OCI-LY7 (cell line): ENCODE measurements at regions not wholly inside any gene's neighbourhood (a gene's known extent, or its start where the extent isn't known, plus 50 kb on each side); places are given as distances from the start of the nearest gene placed in this dataset.

Source experiments
- BruUV-seq: library from RNA; stranded (reverse); fragments of 400-500 nt; replicated peaks from 2 replicates; lab custom pipeline; 2021; lab: Mats Ljungman, UMichigan
- CTCF ChIA-PET: fragments of 300-600 bp; sonication (Branson Sonifier 250); formaldehyde crosslinking; loops from one replicate; lab custom pipeline; 2022; ENCODE audit warnings: antibody characterized with exemption; ENCODE audit not compliant: unreplicated experiment; lab: Charles Lee
- POLR2A ChIA-PET: fragments of 300-600 bp; sonication (Branson Sonifier 250); formaldehyde crosslinking; loops from one replicate; lab custom pipeline; 2022; ENCODE audit warnings: antibody characterized with exemption; lab: Charles Lee
- DNase-seq: peaks from one replicate; pipeline ENCODE4 v3.0.0-alpha.2; 2015; ENCODE audit warnings: low spot score
- H2AFZ ChIP-seq: fragments of 200-600 bp; sonication (generic), shearing (Covaris generic); 2 replicates; pipeline ENCODE4 v1.6.1; 2014; ENCODE audit warnings: mild to moderate bottlenecking, antibody characterized with exemption, low read length, moderate library complexity
- H3K27ac ChIP-seq: fragments of 200-600 bp; sonication (generic); 2 replicates; pipeline ENCODE4 v1.5.1; 2014; ENCODE audit warnings: mixed run types, low read depth, mild to moderate bottlenecking, moderate library complexity, low read length, inconsistent platforms; ENCODE audit not compliant: poor library complexity, severe bottlenecking
- H3K36me3 ChIP-seq: fragments of 200-600 bp; sonication (generic); 2 replicates; pipeline ENCODE4 v1.6.1; 2014; ENCODE audit warnings: mild to moderate bottlenecking, antibody characterized with exemption, low read length, moderate library complexity, mixed read lengths; ENCODE audit not compliant: insufficient read depth
- H3K4me1 ChIP-seq: fragments of 200-600 bp; sonication (generic); 2 replicates; pipeline ENCODE4 v1.5.1; 2014; ENCODE audit warnings: mild to moderate bottlenecking, low read length; ENCODE audit not compliant: insufficient read depth, poor library complexity, severe bottlenecking
- H3K4me2 ChIP-seq: fragments of 200-600 bp; sonication (generic); 2 replicates; pipeline ENCODE4 v1.6.1; 2014; ENCODE audit warnings: mild to moderate bottlenecking, low read length
- H3K4me3 ChIP-seq: fragments of 200-600 bp; sonication (generic); 2 replicates; pipeline ENCODE4 v1.5.1; 2014; ENCODE audit warnings: mild to moderate bottlenecking, low read depth, low read length; ENCODE audit not compliant: poor library complexity, severe bottlenecking
- H3K79me2 ChIP-seq: fragments of 200-600 bp; sonication (generic); 2 replicates; pipeline ENCODE4 v1.6.1; 2016; ENCODE audit warnings: low read depth, mild to moderate bottlenecking, low read length, moderate library complexity, mixed read lengths; ENCODE audit not compliant: insufficient read depth
- H3K9me2 ChIP-seq: fragments of 200-600 bp; sonication (generic); 2 replicates; pipeline ENCODE4 v1.6.1; 2016; ENCODE audit warnings: mild to moderate bottlenecking, low read length, mixed read lengths; ENCODE audit not compliant: insufficient read depth
- H3K9me3 ChIP-seq: fragments of 200-600 bp; sonication (generic); 2 replicates; pipeline ENCODE4 v1.6.1; 2014; ENCODE audit warnings: mild to moderate bottlenecking, mixed run types, low read length, mixed read lengths
- H4K20me1 ChIP-seq: fragments of 200-600 bp; sonication (generic); 2 replicates; pipeline ENCODE4 v1.6.1; 2014; ENCODE audit warnings: mild to moderate bottlenecking, antibody characterized with exemption, low read length, moderate library complexity, mixed read lengths; ENCODE audit not compliant: insufficient read depth
- EZH2phosphoT487 ChIP-seq: fragments of 200-600 bp; sonication (generic); IDR thresholded peaks from 2 replicates; pipeline ENCODE4 v1.6.1; 2018; ENCODE audit warnings: low read depth, borderline replicate concordance, mild to moderate bottlenecking, mixed run types, antibody characterized with exemption, low read length, moderate library complexity, mixed read lengths
- intact Hi-C: fragments of 100-400 bp; cut with micrococcal nuclease; formaldehyde crosslinking; loops from one replicate; pipeline ENCODE4 v1.10.0; 2022; ENCODE audit not compliant: unreplicated experiment
- TF ChIP-seq, protein P1 (sequence below): fragments of 200-600 bp; sonication (generic); conservative IDR thresholded peaks from 2 replicates; pipeline ENCODE4 v1.5.1; 2014; ENCODE audit warnings: mild to moderate bottlenecking, antibody characterized with exemption, low read length, moderate library complexity, mixed read lengths

DNA sequence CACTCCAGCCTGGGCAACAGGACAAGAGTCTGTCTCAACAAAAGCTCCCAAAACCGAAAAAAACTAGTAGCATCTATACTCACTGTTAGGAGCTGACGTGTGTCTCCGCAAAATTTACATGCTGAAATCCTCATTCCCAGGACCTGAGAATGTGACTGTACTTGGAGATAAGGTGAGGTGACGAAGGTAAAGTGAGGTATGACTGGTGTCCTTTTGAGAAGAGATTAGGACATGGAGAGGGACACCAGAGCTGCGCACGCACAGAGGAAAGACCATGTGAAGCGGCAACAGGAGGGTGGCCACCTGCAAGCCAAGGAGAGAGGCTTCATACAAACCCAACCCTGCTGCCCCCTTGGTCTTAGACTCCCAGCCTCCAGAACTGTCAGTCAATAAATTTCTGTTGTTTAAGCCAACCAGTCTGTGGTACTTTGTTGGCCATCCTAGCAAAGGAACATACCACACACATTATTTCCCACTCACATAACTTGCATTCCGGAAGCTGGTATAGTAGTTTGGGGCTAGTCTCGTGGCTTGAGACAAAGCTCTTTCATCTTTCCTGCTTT lies 1154.0 kb upstream of the CELF2 start:
- Histone ChIP-seq H3K36me3 (no peaks in the 10 kb centered on the region), H3K4me3 (no peak overlapping the region), H4K20me1 (no peaks in the 10 kb centered on the region), H3K79me2 (no peaks in the 10 kb centered on the region), H3K9me2 (no peaks in the 10 kb centered on the region), H3K4me1 (no peaks in the 10 kb centered on the region), H2AFZ (no peak overlapping the region), H3K27ac (no peak overlapping the region), H3K4me2 (no peak overlapping the region), H3K9me3 (no peaks in the 10 kb centered on the region)
- DNase-seq, result no peak
- CTCF ChIA-PET, result no interaction called here
- no peak for TF ChIP-seq EZH2phosphoT487
- TF ChIP-seq, protein P1, sequence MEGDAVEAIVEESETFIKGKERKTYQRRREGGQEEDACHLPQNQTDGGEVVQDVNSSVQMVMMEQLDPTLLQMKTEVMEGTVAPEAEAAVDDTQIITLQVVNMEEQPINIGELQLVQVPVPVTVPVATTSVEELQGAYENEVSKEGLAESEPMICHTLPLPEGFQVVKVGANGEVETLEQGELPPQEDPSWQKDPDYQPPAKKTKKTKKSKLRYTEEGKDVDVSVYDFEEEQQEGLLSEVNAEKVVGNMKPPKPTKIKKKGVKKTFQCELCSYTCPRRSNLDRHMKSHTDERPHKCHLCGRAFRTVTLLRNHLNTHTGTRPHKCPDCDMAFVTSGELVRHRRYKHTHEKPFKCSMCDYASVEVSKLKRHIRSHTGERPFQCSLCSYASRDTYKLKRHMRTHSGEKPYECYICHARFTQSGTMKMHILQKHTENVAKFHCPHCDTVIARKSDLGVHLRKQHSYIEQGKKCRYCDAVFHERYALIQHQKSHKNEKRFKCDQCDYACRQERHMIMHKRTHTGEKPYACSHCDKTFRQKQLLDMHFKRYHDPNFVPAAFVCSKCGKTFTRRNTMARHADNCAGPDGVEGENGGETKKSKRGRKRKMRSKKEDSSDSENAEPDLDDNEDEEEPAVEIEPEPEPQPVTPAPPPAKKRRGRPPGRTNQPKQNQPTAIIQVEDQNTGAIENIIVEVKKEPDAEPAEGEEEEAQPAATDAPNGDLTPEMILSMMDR, result no peak
- POLR2A ChIA-PET, result interaction anchor here (0.8 kb wide), 1 partner anchor 13 kb away, joined by 3 read pairs; no protein-coding TSS in a partner anchor
- intact Hi-C loops, result no loop called here
- no TSS peak for BruUV-seq

DNA sequence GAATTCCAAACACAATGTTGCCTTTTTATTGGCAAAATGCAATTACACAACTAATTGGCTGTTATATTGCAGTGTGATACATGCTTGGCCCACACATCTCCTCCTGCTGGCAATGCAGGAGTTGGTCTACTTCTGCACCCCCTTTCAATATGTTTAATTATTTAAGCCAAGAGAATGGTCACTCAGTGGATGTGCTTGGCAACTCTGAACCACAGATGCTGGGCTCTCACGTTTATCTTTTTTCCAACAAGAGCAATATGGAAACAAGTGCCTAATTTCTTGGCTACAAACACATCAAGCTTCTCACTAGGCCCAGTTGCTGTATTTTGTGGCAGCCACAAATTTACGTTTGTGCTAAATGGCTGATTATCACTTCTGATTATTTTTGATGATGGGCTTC lies 1149.2 kb upstream of the CELF2 start:
- Histone ChIP-seq H3K79me2 (no peaks in the 10 kb centered on the region), H3K9me2 (no peaks in the 10 kb centered on the region), H4K20me1 (no peaks in the 10 kb centered on the region), H3K4me3 (no peak overlapping the region), H3K4me1 (no peaks in the 10 kb centered on the region), H3K27ac (no peak overlapping the region), H3K4me2 (no peak overlapping the region), H3K9me3 (no peaks in the 10 kb centered on the region), H3K36me3 (no peaks in the 10 kb centered on the region), H2AFZ (no peak overlapping the region)
- ChIA-PET CTCF (no interaction called here), POLR2A (interaction anchor here (0.5 to 2.1 kb wide), 3 partner anchors 8 to 334 kb away, joined by 3 to 11 read pairs (median 3); no protein-coding TSS in a partner anchor)
- no peak for DNase-seq
- TF ChIP-seq, protein P1, result no peak
- TF ChIP-seq EZH2phosphoT487, result no peak
- BruUV-seq, result no TSS peak
- intact Hi-C loops, result no loop called here

DNA sequence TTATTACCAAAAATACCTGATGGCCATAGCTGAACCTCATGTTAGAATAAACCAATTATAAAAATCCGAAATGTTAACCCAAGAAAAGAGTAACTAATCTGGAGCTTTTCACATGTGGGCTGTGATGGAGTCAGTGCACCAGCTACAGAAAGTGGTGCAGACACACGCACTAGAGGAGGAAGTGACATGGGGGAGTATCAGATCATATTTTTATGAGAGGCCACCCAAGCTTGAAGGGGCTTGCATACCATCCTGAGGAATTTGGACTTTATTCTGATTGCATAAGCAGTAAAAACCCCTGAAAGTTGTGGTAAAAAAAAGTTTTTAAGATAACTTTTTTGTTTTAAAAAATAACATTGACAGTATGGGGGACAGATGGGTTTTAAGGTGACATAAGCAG lies 1148.5 kb upstream of the CELF2 start:
- Histone ChIP-seq H4K20me1 (no peaks in the 10 kb centered on the region), H3K9me2 (no peaks in the 10 kb centered on the region), H3K9me3 (no peaks in the 10 kb centered on the region), H3K36me3 (no peaks in the 10 kb centered on the region), H2AFZ (no peak overlapping the region), H3K27ac (no peak overlapping the region), H3K4me1 (no peaks in the 10 kb centered on the region), H3K4me2 (no peak overlapping the region), H3K79me2 (no peaks in the 10 kb centered on the region), H3K4me3 (no peak overlapping the region)
- no TSS peak for BruUV-seq
- ChIA-PET POLR2A (interaction anchor here (0.6 to 2.1 kb wide), 4 partner anchors 9 to 335 kb away, joined by 3 to 11 read pairs (median 3); no protein-coding TSS in a partner anchor), CTCF (no interaction called here)
- intact Hi-C loops, result no loop called here
- TF ChIP-seq, protein P1, result no peak
- TF ChIP-seq EZH2phosphoT487, result no peak
- DNase-seq, result no peak
